ENCODE measurements at regions not wholly inside any gene's neighbourhood (a gene's known extent, or its start where the extent isn't known, plus 50 kb on each side); places are given as distances from the start of the nearest gene placed in this dataset.

GRCh38 chr10:120993089-120993488, 141.9 kb downstream of the WDR11 start:
- TF ChIP-seq CTCF (conservative IDR thresholded peaks at IDR 0.05; ENCODE audit: low read length) (no peak), EZH2phosphoT487 (IDR thresholded peaks at IDR 0.05; ENCODE audit: borderline replicate concordance) (no peak)
